GM12878 (cell line): ENCODE measurements at regions not wholly inside any gene's neighbourhood (a gene's known extent, or its start where the extent isn't known, plus 50 kb on each side); places are given as distances from the start of the nearest gene placed in this dataset.

ENCODE experiments used
- ATAC-seq: fragments of 200-7000 bp; cut with Tn5 transposase; 3 replicates; pipeline ENCODE4 v1.9.1; 2020; ENCODE audit warnings: mild to moderate bottlenecking, moderate library complexity
- BruUV-seq: library from RNA; stranded (reverse); fragments of 400-500 nt; replicated peaks from 2 replicates; lab custom pipeline; 2021; lab: Mats Ljungman, UMichigan
- CTCF ChIA-PET: fragments of 300-600 bp; sonication (Branson Sonifier 250); formaldehyde crosslinking; extraction: SDS; loops from one replicate; lab custom pipeline; 2021; ENCODE audit warnings: inconsistent platforms; lab: Yijun Ruan, JAX
- POLR2A ChIA-PET: fragments of 350-600 bp; formaldehyde crosslinking; extraction: SDS; loops from one replicate; lab custom pipeline; 2021; ENCODE audit warnings: inconsistent platforms; lab: Charles Lee
- RAD21 ChIA-PET: fragments of 300-600 bp; sonication (Branson Sonifier 250); formaldehyde crosslinking; loops from one replicate; lab custom pipeline; 2023; ENCODE audit warnings: antibody characterized with exemption; ENCODE audit not compliant: unreplicated experiment; lab: Charles Lee
- SMC1A ChIA-PET: fragments of 300-600 bp; sonication (Branson Sonifier 250); formaldehyde crosslinking; loops from one replicate; lab custom pipeline; 2023; ENCODE audit not compliant: unreplicated experiment, uncharacterized antibody; lab: Charles Lee
- DNase-seq: peaks from one replicate; pipeline ENCODE4 v3.0.0-alpha.2; 2011; ENCODE audit warnings: low read depth, low spot score
- FAIRE-seq: peaks from 3 replicates; lab custom pipeline; 2011; peaks lifted over from hg19 to GRCh38; lab: Jason Lieb, UNC
- H2AFZ ChIP-seq: 2 replicates; pipeline ENCODE4 v1.6.0; 2011; ENCODE audit warnings: low read depth, low read length, control low read depth; ENCODE audit not compliant: control insufficient read depth
- H3K27ac ChIP-seq: 2 replicates; pipeline ENCODE4 v1.5.1; 2011; ENCODE audit warnings: control low read depth; ENCODE audit not compliant: control insufficient read depth, insufficient read depth
- H3K27me3 ChIP-seq, 2 experiments: replicated peaks in 1 of 2; 2 replicates each; pipeline versions ENCODE4 v1.6.0 to v1.6.1; 2011; ENCODE audit warnings: low read length in 1 of 2; ENCODE audit not compliant: control insufficient read depth in 2 of 2, insufficient read depth in 2 of 2
- H3K36me3 ChIP-seq, 2 experiments: 2 replicates each; pipeline ENCODE4 v1.5.1; 2011; ENCODE audit warnings: low read length in 1 of 2; ENCODE audit not compliant: control insufficient read depth in 2 of 2, insufficient read depth in 2 of 2
- H3K4me1 ChIP-seq: 2 replicates; pipeline ENCODE4 v1.6.1; 2011; ENCODE audit warnings: mild to moderate bottlenecking, low read length, moderate library complexity, mixed read lengths; ENCODE audit not compliant: control insufficient read depth, insufficient read depth
- H3K4me2 ChIP-seq: 2 replicates; pipeline ENCODE4 v1.6.0; 2011; ENCODE audit warnings: control low read depth; ENCODE audit not compliant: control insufficient read depth, insufficient read depth
- H3K4me3 ChIP-seq: fragments of 200-600 bp; sonication (generic); 2 replicates; pipeline ENCODE4 v1.5.1; 2016
- H3K79me2 ChIP-seq: 2 replicates; pipeline ENCODE4 v1.6.0; 2011; ENCODE audit warnings: low read length; ENCODE audit not compliant: control insufficient read depth, insufficient read depth
- H3K9ac ChIP-seq: 2 replicates; pipeline ENCODE4 v1.8.0; 2011; ENCODE audit warnings: low read length, control low read depth, mixed read lengths; ENCODE audit not compliant: control insufficient read depth, insufficient read depth
- H3K9me3 ChIP-seq: replicated peaks from 3 replicates; pipeline ENCODE4 v1.5.1; 2011; ENCODE audit warnings: mild to moderate bottlenecking, low read length; ENCODE audit not compliant: control insufficient read depth, insufficient read depth
- H4K20me1 ChIP-seq: 2 replicates; pipeline ENCODE4 v1.6.0; 2011; ENCODE audit not compliant: control insufficient read depth, insufficient read depth
- CHD1 ChIP-seq: IDR thresholded peaks from 2 replicates; pipeline ENCODE4 v1.6.1; 2012; ENCODE audit warnings: low read depth, low read length, improper control_type of control experiment
- CHD4 ChIP-seq: fragments of 200-600 bp; sonication (generic); IDR thresholded peaks from 2 replicates; pipeline ENCODE4 v1.6.1; 2016; ENCODE audit warnings: mild to moderate bottlenecking
- HCFC1 ChIP-seq: fragments of 150-350 bp; IDR thresholded peaks from 2 replicates; pipeline ENCODE4 v1.6.1; 2014; ENCODE audit warnings: low read length
- HDGF ChIP-seq: fragments of 450-650 bp; IDR thresholded peaks from 2 replicates; pipeline ENCODE4 v1.6.1; 2016; ENCODE audit warnings: antibody characterized with exemption
- IRF4 ChIP-seq: IDR thresholded peaks from 2 replicates; pipeline ENCODE4 v1.6.1; 2011; ENCODE audit warnings: low read depth, low read length
- JUNB ChIP-seq: IDR thresholded peaks from 2 replicates; pipeline ENCODE4 v1.6.1; 2016; ENCODE audit warnings: antibody characterized with exemption, mild to moderate bottlenecking
- MXI1 ChIP-seq: fragments of 150-350 bp; IDR thresholded peaks from 2 replicates; pipeline ENCODE4 v1.6.1; 2011; ENCODE audit warnings: low read depth, mild to moderate bottlenecking, inconsistent platforms, low read length, improper control_type of control experiment
- MYB ChIP-seq: fragments of 150-350 bp; IDR thresholded peaks from 2 replicates; pipeline ENCODE4 v1.6.1; 2014; ENCODE audit warnings: mild to moderate bottlenecking, low read depth, low read length, borderline replicate concordance
- SPI1 ChIP-seq: IDR thresholded peaks from 2 replicates; pipeline ENCODE4 v1.6.1; 2011; ENCODE audit warnings: low read depth, mild to moderate bottlenecking, low read length, moderate library complexity, borderline replicate concordance; ENCODE audit not compliant: insufficient read depth
- SREBF1 ChIP-seq: IDR thresholded peaks from 2 replicates; pipeline ENCODE4 v1.6.1; 2012; ENCODE audit warnings: mild to moderate bottlenecking, low read length
- STAT1 ChIP-seq: fragments of 450-650 bp; conservative IDR thresholded peaks from 2 replicates; pipeline ENCODE4 v1.6.1; 2014; ENCODE audit warnings: antibody characterized with exemption, mild to moderate bottlenecking
- WRNIP1 ChIP-seq: IDR thresholded peaks from 2 replicates; pipeline ENCODE4 v1.6.1; 2011; ENCODE audit warnings: low read depth, low read length, improper control_type of control experiment, borderline replicate concordance
- WGBS: methylation state at CpG from one replicate; pipeline ENCODE4 v1.1.6; 2016; ENCODE audit warnings: low lambda C conversion rate; ENCODE audit not compliant: insufficient replicate concordance, insufficient coverage; ENCODE audit errors: missing lambda C conversion rate; 5-methylcytosine and 5-hydroxymethylcytosine counted together
- in situ Hi-C: fragments of 300-500 bp; cut with MboI; formaldehyde crosslinking; loops from 9 replicates; pipeline ENCODE4 v1.14.3; 2018; ENCODE audit warnings: mixed read lengths
- intact Hi-C: fragments of 100-400 bp; cut with micrococcal nuclease; formaldehyde crosslinking; loops from one replicate; pipeline ENCODE4 v1.14.2; 2022; ENCODE audit not compliant: unreplicated experiment
- TF ChIP-seq, protein P1 (sequence below): fragments of 450-650 bp; IDR thresholded peaks from 2 replicates; pipeline ENCODE4 v1.6.1; 2017; ENCODE audit warnings: low read depth, mild to moderate bottlenecking, moderate library complexity
- TF ChIP-seq, protein P2 (sequence below): fragments of 450-650 bp; IDR thresholded peaks from 2 replicates; pipeline ENCODE4 v1.6.1; 2018; ENCODE audit warnings: borderline replicate concordance, mild to moderate bottlenecking; ENCODE audit not compliant: partially characterized antibody

DNA sequence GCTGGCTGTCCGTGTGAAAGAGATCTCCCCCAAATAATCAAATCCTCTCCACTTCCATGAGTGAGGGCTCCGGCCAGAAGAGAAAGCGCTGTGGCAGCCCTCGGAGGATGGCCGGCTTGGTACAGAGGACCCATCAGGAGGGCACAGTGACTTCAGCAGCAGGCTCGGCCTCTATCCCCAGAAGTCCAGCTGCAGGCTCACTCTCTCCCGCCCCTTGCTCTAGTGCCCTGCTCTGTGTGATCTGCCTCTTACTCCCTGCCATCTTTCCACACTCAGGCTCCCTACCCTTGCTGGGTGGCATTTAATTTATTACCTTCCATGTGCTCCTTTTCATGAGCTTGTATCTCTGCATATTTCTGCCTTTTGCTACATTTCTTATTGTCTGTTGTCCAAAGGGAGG, 129.7 kb downstream of the SPATA19 start:
- H3K36me3 ChIP-seq, result no peaks in the 10 kb centered on the region
- POLR2A ChIA-PET, result no interaction called here
- H3K27ac ChIP-seq, result no peak overlapping the region
- in situ Hi-C loops, result no loop called here
- no peak overlapping the region for H2AFZ ChIP-seq
- no peaks in the 10 kb centered on the region for H3K9me3 ChIP-seq
- ATAC-seq, result no peak
- SMC1A ChIA-PET, result no interaction called here
- no peaks in the 10 kb centered on the region for H3K79me2 ChIP-seq
- WGBS, result 51% methylated on average over 7 of the region's 7 CpGs
- no peak overlapping the region for H3K4me3 ChIP-seq
- no peak for FAIRE-seq
- no peak overlapping the region for H3K4me2 ChIP-seq
- intact Hi-C loops, result no loop called here
- RAD21 ChIA-PET, result no interaction called here
- CTCF ChIA-PET, result no interaction called here
- no TSS peak for BruUV-seq
- no peak overlapping the region for H3K9ac ChIP-seq
- no peaks in the 10 kb centered on the region for H3K4me1 ChIP-seq
- no peak for DNase-seq
- no peak for TF ChIP-seq MYB
- no peak for TF ChIP-seq HDGF
- TF ChIP-seq CHD1, result no peak
- TF ChIP-seq IRF4, result no peak
- TF ChIP-seq HCFC1, result no peak
- TF ChIP-seq, protein P1, sequence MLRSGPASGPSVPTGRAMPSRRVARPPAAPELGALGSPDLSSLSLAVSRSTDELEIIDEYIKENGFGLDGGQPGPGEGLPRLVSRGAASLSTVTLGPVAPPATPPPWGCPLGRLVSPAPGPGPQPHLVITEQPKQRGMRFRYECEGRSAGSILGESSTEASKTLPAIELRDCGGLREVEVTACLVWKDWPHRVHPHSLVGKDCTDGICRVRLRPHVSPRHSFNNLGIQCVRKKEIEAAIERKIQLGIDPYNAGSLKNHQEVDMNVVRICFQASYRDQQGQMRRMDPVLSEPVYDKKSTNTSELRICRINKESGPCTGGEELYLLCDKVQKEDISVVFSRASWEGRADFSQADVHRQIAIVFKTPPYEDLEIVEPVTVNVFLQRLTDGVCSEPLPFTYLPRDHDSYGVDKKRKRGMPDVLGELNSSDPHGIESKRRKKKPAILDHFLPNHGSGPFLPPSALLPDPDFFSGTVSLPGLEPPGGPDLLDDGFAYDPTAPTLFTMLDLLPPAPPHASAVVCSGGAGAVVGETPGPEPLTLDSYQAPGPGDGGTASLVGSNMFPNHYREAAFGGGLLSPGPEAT, result no peak
- TF ChIP-seq JUNB, result no peak
- TF ChIP-seq MXI1, result no peak
- TF ChIP-seq CHD4, result no peak
- no peak for TF ChIP-seq SREBF1
- no peak for TF ChIP-seq SPI1
- TF ChIP-seq STAT1, result no peak
- TF ChIP-seq, protein P2, sequence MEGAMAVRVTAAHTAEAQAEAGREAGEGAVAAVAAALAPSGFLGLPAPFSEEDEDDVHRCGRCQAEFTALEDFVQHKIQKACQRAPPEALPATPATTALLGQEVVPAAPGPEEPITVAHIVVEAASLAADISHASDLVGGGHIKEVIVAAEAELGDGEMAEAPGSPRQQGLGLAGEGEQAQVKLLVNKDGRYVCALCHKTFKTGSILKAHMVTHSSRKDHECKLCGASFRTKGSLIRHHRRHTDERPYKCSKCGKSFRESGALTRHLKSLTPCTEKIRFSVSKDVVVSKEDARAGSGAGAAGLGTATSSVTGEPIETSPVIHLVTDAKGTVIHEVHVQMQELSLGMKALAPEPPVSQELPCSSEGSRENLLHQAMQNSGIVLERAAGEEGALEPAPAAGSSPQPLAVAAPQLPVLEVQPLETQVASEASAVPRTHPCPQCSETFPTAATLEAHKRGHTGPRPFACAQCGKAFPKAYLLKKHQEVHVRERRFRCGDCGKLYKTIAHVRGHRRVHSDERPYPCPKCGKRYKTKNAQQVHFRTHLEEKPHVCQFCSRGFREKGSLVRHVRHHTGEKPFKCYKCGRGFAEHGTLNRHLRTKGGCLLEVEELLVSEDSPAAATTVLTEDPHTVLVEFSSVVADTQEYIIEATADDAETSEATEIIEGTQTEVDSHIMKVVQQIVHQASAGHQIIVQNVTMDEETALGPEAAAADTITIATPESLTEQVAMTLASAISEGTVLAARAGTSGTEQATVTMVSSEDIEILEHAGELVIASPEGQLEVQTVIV, result no peak
- TF ChIP-seq WRNIP1, result no peak
- no peaks in the 10 kb centered on the region for H4K20me1 ChIP-seq
- H3K27me3 ChIP-seq, result peaks cover 3 to 5% of the 10 kb centered on the region in 2 experiments; a peak in 2 of 4 replicates
